DOHH2 (cell line): ENCODE measurements at regions not wholly inside any gene's neighbourhood (a gene's known extent, or its start where the extent isn't known, plus 50 kb on each side); places are given as distances from the start of the nearest gene placed in this dataset.

Experiments used
- EZH2phosphoT487 ChIP-seq: fragments of 200-600 bp; sonication (generic); IDR thresholded peaks from 2 replicates; pipeline ENCODE4 v1.6.1; 2017; ENCODE audit warnings: borderline replicate concordance, mild to moderate bottlenecking, antibody characterized with exemption, low read length, moderate library complexity, mixed read lengths
- TF ChIP-seq, protein P1 (sequence below): fragments of 200-600 bp; sonication (generic); IDR thresholded peaks from one replicate; pipeline ENCODE4 v1.5.1; 2014; ENCODE audit warnings: antibody characterized with exemption, mild to moderate bottlenecking, low read depth, low read length; ENCODE audit not compliant: poor library complexity, severe bottlenecking

DNA sequence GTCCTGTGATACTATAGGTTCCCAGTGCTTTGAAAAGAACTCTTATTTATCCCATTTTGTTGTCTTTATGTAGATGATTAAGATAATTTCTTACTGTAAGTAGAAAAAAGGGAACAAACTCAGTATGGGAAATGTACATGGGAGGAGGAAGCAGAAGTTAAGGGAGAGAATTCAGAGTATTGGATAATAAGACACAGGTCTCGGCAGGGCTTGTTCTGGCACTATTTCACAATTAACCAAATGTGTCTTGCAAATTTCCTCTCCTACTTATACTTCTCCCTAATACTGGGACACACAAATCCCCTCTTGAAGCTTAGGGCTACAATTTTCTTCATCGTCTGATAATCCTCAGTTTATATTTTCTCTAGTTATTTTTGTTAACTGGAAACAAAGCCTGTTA is 744.0 kb downstream of the ADCYAP1 start:
- TF ChIP-seq, protein P1, sequence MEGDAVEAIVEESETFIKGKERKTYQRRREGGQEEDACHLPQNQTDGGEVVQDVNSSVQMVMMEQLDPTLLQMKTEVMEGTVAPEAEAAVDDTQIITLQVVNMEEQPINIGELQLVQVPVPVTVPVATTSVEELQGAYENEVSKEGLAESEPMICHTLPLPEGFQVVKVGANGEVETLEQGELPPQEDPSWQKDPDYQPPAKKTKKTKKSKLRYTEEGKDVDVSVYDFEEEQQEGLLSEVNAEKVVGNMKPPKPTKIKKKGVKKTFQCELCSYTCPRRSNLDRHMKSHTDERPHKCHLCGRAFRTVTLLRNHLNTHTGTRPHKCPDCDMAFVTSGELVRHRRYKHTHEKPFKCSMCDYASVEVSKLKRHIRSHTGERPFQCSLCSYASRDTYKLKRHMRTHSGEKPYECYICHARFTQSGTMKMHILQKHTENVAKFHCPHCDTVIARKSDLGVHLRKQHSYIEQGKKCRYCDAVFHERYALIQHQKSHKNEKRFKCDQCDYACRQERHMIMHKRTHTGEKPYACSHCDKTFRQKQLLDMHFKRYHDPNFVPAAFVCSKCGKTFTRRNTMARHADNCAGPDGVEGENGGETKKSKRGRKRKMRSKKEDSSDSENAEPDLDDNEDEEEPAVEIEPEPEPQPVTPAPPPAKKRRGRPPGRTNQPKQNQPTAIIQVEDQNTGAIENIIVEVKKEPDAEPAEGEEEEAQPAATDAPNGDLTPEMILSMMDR = no peak
- no peak for TF ChIP-seq EZH2phosphoT487
